ENCODE measurements at regions not wholly inside any gene's neighbourhood (a gene's known extent, or its start where the extent isn't known, plus 50 kb on each side); places are given as distances from the start of the nearest gene placed in this dataset.

- TF ChIP-seq CTCF (conservative IDR thresholded peaks at IDR 0.05) = no peak
- TF ChIP-seq ZFX (IDR thresholded peaks at IDR 0.05) = no peak
Measured at GRCh38 chr3:110865934-110866333, 205.7 kb upstream of the NECTIN3 start.
